ENCODE measurements at regions not wholly inside any gene's neighbourhood (a gene's known extent, or its start where the extent isn't known, plus 50 kb on each side); places are given as distances from the start of the nearest gene placed in this dataset.
A peak's percentile ranks its signal among the peaks of the same experiment; 100 is the strongest.
"Not testable (repeated sequence)": the region's sequence is repeated elsewhere in the genome, so short reads cannot be mapped to it uniquely, and the experiment has no call there.

GRCh38 chr11:38894201-38894600 lies 2296.2 kb upstream of the RAG2 start:
- not testable (repeated sequence) for DNase-seq (ENCODE audit: low read depth in 2 of 2)

DNA sequence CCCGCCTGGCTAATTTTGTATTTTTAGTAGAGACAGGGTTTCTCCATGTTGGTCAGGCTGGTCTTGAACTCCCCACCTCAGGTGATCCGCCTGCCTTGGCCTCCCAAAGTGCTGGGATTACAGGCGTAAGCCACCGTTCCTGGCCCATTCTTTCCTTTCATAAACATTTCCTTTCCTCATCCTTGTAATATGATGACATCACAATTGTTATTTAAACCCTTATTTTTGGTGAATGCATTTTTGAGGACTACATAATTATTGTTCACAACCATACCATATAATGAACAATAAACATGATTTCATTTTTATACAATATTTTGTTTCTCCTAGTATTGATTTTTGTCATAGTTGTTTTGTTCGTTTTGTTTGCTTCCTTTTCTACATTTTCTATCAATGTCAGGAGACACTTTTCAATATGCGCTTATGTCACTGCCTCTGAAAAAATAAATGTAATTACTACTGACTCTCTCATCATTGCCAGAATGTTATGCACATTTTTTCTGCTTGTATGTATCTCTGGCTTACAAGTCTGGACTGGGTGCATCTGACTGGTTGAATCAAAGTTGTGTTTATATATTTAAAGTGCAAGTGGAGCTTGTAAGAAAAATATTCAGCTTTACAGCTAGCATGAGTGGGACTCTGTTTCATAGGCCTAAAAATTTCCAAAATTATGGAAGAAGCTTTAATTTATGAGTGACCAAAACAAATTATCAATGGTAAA lies 2286.3 kb upstream of the RAG2 start:
- no peak for DNase-seq (ENCODE audit: low read depth in 2 of 2)

DNA sequence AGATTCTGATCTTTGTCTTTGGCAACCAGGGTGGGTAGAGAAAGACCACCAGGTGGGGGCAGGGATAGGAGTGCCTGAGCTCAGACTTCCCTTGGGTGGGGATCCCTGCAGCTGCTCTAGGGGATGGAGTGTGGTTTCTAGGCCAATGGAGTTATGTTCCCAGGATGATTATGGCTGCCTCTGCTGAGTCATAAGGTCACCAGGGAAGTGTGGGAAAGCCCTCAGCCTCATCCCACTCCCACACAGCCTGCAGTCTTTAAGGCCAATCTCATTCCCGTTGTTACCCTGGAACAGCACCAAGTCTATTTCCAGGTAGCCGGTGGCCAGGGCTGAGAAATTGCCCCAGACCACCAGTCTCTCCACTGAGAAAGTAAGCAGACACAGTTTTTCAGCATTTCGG lies 2269.3 kb upstream of the RAG2 start:
- no peak for DNase-seq (ENCODE audit: low read depth in 2 of 2)

DNA sequence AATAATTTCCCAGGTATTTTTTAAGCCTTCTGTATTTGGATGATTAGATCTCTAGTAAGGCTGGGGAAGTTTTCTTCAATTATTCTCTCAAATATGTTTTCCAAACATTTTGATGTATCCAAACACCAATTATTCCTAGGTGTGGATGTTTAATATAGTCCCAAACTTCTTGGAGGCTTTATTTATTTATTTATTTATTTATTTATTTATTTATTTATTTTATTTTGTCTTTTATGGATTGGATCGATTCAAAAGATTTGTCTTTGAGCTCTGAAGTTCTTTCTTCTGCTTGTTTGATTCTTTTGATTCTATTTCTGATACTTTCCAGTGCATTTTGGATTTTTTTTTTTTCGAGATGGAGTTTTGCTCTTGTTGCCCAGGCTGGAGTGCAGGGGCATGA lies 2267.9 kb upstream of the RAG2 start:
- DNase-seq (ENCODE audit: low read depth in 2 of 2): no peak

- no peak for DNase-seq (ENCODE audit: low read depth in 2 of 2)
Observed at GRCh38 chr11:38842991-38843390, 2245.0 kb upstream of the RAG2 start.

DNA sequence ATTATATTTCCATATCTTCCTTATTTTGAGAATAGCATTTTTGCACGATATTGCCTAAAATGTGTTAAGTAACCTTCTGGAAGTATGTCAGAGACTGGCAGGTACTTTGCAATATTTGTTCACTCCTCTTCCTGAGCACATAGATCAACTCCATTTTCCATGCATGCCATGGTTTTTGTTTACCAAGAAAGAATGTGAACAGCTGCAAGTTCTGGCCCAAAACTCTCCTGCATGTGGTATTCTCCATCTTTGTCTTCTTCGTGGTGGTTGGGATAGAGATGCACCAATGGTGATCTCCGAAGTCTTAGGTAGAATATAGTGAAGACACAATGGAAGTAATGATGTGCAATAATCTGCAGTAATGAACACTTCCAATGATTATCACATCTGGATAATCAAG lies 2241.0 kb upstream of the RAG2 start:
- no peak for DNase-seq (ENCODE audit: low read depth in 2 of 2)

GRCh38 chr11:38835966-38836365 lies 2237.9 kb upstream of the RAG2 start:
- no peak for DNase-seq (ENCODE audit: low read depth in 2 of 2)

- no peak for DNase-seq (ENCODE audit: low read depth in 2 of 2)
Observed at GRCh38 chr11:38824573-38824972, 2226.5 kb upstream of the RAG2 start.

- DNase-seq (ENCODE audit: low read depth in 2 of 2): not testable (repeated sequence)
Observed at GRCh38 chr11:38821786-38822185, 2223.8 kb upstream of the RAG2 start.

GRCh38 chr11:38819981-38820380 lies 2221.9 kb upstream of the RAG2 start:
- no peak for DNase-seq (ENCODE audit: low read depth in 2 of 2)

DNA sequence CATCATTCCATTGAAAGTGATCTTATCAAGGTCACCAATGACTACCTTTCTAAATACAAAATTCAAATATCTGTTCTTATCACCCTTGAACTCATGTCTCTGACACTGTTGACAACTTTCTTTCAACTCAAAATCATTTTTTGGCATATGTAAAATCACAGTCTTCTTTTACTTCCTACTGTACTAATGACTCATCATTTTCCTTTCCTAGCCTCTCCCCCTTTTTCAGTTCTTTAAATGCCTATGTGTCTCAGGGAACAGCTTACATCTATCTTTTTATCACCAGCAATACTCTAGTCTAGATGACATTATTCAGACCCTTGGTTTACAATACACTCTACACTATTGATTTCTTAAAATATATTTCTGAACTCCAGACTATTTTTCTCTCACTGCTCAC lies 2220.7 kb upstream of the RAG2 start:
- no peak for DNase-seq (ENCODE audit: low read depth in 2 of 2)

DNA sequence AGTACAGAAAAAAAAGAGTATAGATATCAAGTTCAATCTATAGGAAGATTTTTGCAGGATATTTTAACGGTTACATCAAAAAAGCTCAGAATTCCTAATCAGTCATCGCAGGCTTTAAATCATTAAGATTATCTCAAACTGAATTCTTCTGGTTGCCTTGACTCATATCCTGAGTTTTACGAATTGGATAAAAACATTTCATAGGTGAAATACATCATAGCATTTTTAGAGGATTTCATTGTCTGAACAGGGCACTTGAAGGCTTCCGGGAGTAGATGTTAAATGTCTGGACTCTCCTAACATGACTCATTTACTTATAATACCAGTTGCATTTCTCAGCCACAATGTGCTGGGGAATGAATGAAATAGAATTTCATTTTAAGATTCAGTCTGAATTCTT lies 2216.6 kb upstream of the RAG2 start:
- DNase-seq (ENCODE audit: low read depth in 2 of 2): no peak

GRCh38 chr11:38809521-38809920 lies 2211.5 kb upstream of the RAG2 start:
- DNase-seq (ENCODE audit: low read depth in 2 of 2): no peak

DNA sequence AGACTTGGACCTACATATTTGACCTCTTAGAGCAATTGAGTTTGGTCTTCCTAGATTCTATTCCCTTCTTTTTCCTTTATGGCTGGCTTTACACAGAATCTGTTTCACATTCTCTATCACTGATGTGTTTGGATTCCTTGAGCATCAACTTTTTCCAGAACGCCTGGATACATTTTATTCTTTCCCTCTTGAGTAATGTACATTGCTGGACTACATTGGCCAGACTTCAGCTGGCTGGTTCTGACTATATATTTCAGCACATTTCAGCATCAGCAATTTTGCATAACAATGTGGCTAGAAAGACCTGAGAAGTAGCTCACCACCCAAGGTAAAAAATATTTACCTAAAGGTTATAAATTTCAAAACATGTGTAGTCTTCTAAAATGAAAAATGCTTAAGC lies 2198.2 kb upstream of the RAG2 start:
- DNase-seq (ENCODE audit: low read depth in 2 of 2): no peak

DNA sequence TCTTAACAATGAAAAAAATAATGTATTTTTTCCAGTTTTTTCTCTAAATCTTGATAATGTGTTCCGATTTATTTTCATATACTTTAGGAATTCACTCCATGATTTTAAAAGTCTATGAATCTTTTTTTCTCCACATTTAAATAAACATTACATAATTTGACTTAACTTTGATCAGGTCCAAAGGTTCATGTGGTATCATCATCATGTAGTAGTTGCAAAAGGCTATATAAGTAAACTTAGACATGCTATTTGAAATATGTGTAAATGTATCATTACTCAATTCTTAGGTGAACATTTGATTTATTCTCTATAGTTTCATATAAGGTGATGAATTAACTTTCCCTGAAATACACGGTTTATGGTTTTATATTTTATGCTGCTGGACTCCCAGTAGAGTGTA lies 2197.0 kb upstream of the RAG2 start:
- DNase-seq (ENCODE audit: low read depth in 2 of 2): no peak

DNA sequence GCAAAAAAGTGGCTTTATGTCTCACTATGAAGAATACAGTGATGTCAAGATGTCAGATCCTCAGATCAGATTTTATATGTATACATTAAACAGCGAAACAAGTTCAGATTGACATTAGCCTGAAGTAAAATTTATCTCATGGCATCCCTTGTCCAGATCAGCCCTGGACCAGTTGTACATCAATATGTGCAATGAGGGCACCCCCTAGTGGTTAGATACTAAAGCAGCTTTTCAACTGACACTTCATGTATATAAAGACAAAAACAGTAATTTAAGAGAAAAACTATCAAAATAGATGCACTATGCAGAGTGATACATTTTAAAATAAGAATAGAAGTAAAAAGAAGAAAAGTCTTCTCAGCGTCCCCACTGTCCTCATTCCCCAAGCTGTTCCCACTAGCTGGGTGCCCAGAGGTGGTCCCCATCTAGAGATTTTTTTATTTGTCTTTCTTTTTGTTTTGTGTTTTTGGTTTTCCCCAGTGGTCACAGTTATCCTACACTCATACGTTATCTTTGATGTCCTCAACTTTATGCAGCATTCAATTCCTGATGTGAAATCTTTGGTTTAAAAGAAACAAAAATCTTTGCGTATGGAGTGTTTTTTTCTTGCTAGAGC lies 2193.4 kb upstream of the RAG2 start:
- peak; percentile 1 to 46 for DNase-seq (ENCODE audit: low read depth in 2 of 2)

- DNase-seq (ENCODE audit: low read depth in 2 of 2): no peak
Observed at GRCh38 chr11:38788561-38788960, 2190.5 kb upstream of the RAG2 start.

- DNase-seq (ENCODE audit: low read depth in 2 of 2): no peak
Observed at GRCh38 chr11:38784164-38784563, 2186.1 kb upstream of the RAG2 start.

DNA sequence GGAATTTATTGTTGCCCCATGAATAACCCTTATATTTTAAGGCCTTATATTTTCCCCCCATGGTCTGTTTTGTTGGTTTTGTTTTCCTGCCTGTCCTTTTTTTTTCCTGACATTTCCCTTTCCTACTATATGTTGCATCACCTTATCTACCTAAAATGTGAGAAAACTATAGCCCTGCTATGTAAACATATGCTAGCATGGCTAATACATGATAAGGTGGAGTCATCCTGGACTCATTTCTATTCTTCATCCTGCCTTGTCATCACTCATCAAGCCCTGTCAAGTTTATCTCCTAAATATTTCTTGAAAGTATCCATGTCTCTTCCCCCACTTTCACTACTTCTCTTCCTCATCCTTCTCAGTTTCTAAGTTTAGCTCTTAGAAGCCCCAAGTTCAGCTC lies 2168.8 kb upstream of the RAG2 start:
- DNase-seq (ENCODE audit: low read depth in 2 of 2): no peak

DNA sequence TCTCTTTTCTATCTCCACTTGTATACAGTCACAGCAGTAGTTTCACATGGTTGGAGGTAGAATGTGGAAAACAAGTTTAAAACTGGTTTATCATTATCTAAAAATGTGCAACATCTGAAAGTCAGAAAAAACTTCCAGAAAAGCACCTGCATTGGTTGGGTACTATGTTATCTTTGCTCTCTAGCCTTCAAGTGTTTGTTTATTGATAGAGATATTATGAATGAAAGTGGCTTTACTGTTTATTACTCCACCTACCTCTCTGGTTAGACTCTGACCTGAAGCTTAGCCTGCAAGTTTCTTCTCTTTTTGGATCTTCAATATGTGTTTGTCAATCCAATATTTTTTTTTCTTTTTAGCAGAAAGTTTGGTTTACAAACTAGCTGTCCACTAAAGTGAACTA lies 2161.4 kb upstream of the RAG2 start:
- no peak for DNase-seq (ENCODE audit: low read depth in 2 of 2)

GRCh38 chr11:38756537-38756936 lies 2158.5 kb upstream of the RAG2 start:
- no peak for DNase-seq (ENCODE audit: low read depth in 2 of 2)

DNA sequence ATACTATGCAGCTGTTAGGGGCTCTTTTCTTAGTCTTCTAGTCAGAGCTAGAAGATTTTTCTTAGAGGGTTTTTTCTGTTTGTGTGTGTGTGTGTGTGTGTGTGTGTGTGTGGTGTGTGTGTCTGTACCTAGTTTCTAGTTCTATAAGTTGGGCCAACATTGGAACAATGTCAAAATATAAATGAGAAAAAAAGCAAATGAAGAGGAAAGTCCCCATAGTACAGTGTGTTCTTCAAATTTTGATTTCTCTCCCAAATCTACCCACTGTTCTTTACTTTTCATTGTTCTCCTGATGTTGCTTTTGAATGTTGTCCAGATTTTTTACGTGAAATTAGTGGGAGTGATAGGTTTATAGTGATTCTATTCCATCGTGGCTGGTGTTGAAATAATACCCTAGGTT lies 2153.4 kb upstream of the RAG2 start:
- DNase-seq (ENCODE audit: low read depth in 2 of 2): no peak

- not testable (repeated sequence) for DNase-seq (ENCODE audit: low read depth in 2 of 2)
Observed at GRCh38 chr11:38746516-38746915, 2148.5 kb upstream of the RAG2 start.

DNA sequence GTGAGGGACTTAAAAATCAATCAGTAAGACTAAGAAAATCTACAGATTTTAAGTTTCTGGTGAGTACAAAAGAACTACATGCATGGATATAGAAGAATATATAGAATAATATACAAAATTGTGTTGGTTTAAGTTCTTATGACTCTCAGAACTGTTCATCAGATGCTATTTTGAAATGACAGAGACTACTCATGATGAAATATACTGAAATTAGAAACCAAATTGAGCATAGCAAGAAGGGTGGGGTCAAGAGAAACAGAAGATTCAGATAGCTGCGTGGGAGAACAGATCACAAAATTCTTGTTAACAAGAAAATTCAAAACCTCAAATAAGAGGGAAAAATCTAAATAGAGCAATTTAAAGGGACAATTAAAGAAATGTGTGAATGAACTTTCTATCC lies 2125.3 kb upstream of the RAG2 start:
- DNase-seq (ENCODE audit: low read depth in 2 of 2): no peak

Measured in dermis microvascular lymphatic vessel endothelial cell (primary cell).